ENCODE measurements at regions not wholly inside any gene's neighbourhood (a gene's known extent, or its start where the extent isn't known, plus 50 kb on each side); places are given as distances from the start of the nearest gene placed in this dataset.
"Not testable (repeated sequence)": the region's sequence is repeated elsewhere in the genome, so short reads cannot be mapped to it uniquely, and the experiment has no call there.

- Histone ChIP-seq H3K9me3 (ENCODE audit: control insufficient read depth, low read length) (no peaks in the 10 kb centered on the region), H3K4me3 (ENCODE audit: insufficient read depth in 1 of 2, low read depth in 1 of 2, low read length in 2 of 2) (no peak overlapping the region), H3K23ac (ENCODE audit: low read length in 2 of 2) (no peak overlapping the region), H3K14ac (ENCODE audit: low read length in 2 of 2) (no peak overlapping the region), H2BK15ac (ENCODE audit: low read depth, poor library complexity, severe bottlenecking) (peak overlapping the region; percentile 4), H2BK12ac (ENCODE audit: low read length in 2 of 2) (peak overlapping the region in 1 of 2 experiments; percentile 33), H4K8ac (ENCODE audit: low read length) (no peak overlapping the region), H3K36me3 (ENCODE audit: control insufficient read depth in 1 of 2, insufficient read depth in 2 of 2, low read depth in 1 of 2, low read length in 2 of 2) (no peaks in the 10 kb centered on the region), H2BK120ac (ENCODE audit: low read depth, low read length) (no peak overlapping the region), H3K27me3 (ENCODE audit: control insufficient read depth in 1 of 2, insufficient read depth in 1 of 2, low read length in 2 of 2) (no peaks in the 10 kb centered on the region), H3K4ac (ENCODE audit: low read depth in 1 of 2, low read length in 2 of 2) (no peak overlapping the region), H3K79me1 (replicated peaks; ENCODE audit: low read length, poor library complexity, severe bottlenecking) (no peaks in the 10 kb centered on the region), H2BK5ac (ENCODE audit: low read depth, low read length, poor library complexity, severe bottlenecking) (no peak overlapping the region), H4K91ac (ENCODE audit: low read length) (peak overlapping the region; percentile 44), H3K4me1 (ENCODE audit: control insufficient read depth, insufficient read depth, low read depth, low read length) (peaks cover 19% of the 10 kb centered on the region), H3K4me2 (ENCODE audit: low read length, poor library complexity, severe bottlenecking) (no peak overlapping the region), H2AK5ac (ENCODE audit: low read length, severe bottlenecking) (no peak overlapping the region), H3K27ac (ENCODE audit: low read length, poor library complexity, severe bottlenecking) (no peak overlapping the region), H3K18ac (ENCODE audit: low read depth in 1 of 2, low read length in 2 of 2) (peak overlapping the region in 1 of 2 experiments; percentile 7), H3K9ac (ENCODE audit: low read length) (peak overlapping the region; percentile 88), H2AFZ (ENCODE audit: low read depth, low read length) (no peak overlapping the region)
- WGBS = 80% methylated on average over 6 of the region's 6 CpGs
- DNase-seq = no peak
Measured at GRCh38 chr2:237210763-237211162, 125.1 kb downstream of the COPS8 start.

GRCh38 chr2:237212356-237213279, 126.9 kb downstream of the COPS8 start:
- H2AFZ ChIP-seq (ENCODE audit: low read depth, low read length); H3K79me1 ChIP-seq (replicated peaks; ENCODE audit: low read length, poor library complexity, severe bottlenecking); H3K9me3 ChIP-seq (ENCODE audit: control insufficient read depth, low read length); H2AK5ac ChIP-seq (ENCODE audit: low read length, severe bottlenecking); H3K4me2 ChIP-seq (ENCODE audit: low read length, poor library complexity, severe bottlenecking); H2BK15ac ChIP-seq (ENCODE audit: low read depth, poor library complexity, severe bottlenecking); H2BK5ac ChIP-seq (ENCODE audit: low read depth, low read length, poor library complexity, severe bottlenecking); DNase-seq; H3K27ac ChIP-seq (ENCODE audit: low read length, poor library complexity, severe bottlenecking); H2BK120ac ChIP-seq (ENCODE audit: low read depth, low read length); H3K23ac ChIP-seq (ENCODE audit: low read length in 2 of 2); H3K27me3 ChIP-seq (ENCODE audit: control insufficient read depth in 1 of 2, insufficient read depth in 1 of 2, low read length in 2 of 2); H3K4me3 ChIP-seq (ENCODE audit: insufficient read depth in 1 of 2, low read depth in 1 of 2, low read length in 2 of 2); H3K36me3 ChIP-seq (ENCODE audit: control insufficient read depth in 1 of 2, insufficient read depth in 2 of 2, low read depth in 1 of 2, low read length in 2 of 2): not testable (repeated sequence)
- H3K18ac ChIP-seq (ENCODE audit: low read depth in 1 of 2, low read length in 2 of 2) = peak overlapping the region in 1 of 2 experiments; percentile 68
- peaks cover 16% of the 10 kb centered on the region for H3K4me1 ChIP-seq (ENCODE audit: control insufficient read depth, insufficient read depth, low read depth, low read length)
- H3K14ac ChIP-seq (ENCODE audit: low read length in 2 of 2) = peak overlapping the region in 1 of 2 experiments; percentile 68
- peak overlapping the region; percentile 74 to 84 for H2BK12ac ChIP-seq (ENCODE audit: low read length in 2 of 2)
- peak overlapping the region in 1 of 2 experiments; percentile 54 for H3K4ac ChIP-seq (ENCODE audit: low read depth in 1 of 2, low read length in 2 of 2)
- peak overlapping the region; percentile 71 for H4K91ac ChIP-seq (ENCODE audit: low read length)
- H3K9ac ChIP-seq (ENCODE audit: low read length) = peak overlapping the region; percentile 78
- H4K8ac ChIP-seq (ENCODE audit: low read length) = peak overlapping the region; percentile 41
- WGBS = 97% methylated on average over 9 of the region's 9 CpGs

- Histone ChIP-seq H3K27ac (ENCODE audit: low read length, poor library complexity, severe bottlenecking) (no peak overlapping the region), H3K18ac (ENCODE audit: low read depth in 1 of 2, low read length in 2 of 2) (peak overlapping the region in 1 of 2 experiments; percentile 68), H3K14ac (ENCODE audit: low read length in 2 of 2) (peak overlapping the region in 1 of 2 experiments; percentile 68), H3K79me1 (replicated peaks; ENCODE audit: low read length, poor library complexity, severe bottlenecking) (no peaks in the 10 kb centered on the region), H4K8ac (ENCODE audit: low read length) (no peak overlapping the region), H3K4me2 (ENCODE audit: low read length, poor library complexity, severe bottlenecking) (no peak overlapping the region), H2BK15ac (ENCODE audit: low read depth, poor library complexity, severe bottlenecking) (no peak overlapping the region), H2BK5ac (ENCODE audit: low read depth, low read length, poor library complexity, severe bottlenecking) (no peak overlapping the region), H3K23ac (ENCODE audit: low read length in 2 of 2) (no peak overlapping the region), H3K4me3 (ENCODE audit: insufficient read depth in 1 of 2, low read depth in 1 of 2, low read length in 2 of 2) (peak overlapping the region in 1 of 2 experiments; percentile 17), H4K91ac (ENCODE audit: low read length) (peak overlapping the region; percentile 71), H3K4me1 (ENCODE audit: control insufficient read depth, insufficient read depth, low read depth, low read length) (peaks cover 15% of the 10 kb centered on the region), H3K9me3 (ENCODE audit: control insufficient read depth, low read length) (no peaks in the 10 kb centered on the region), H3K4ac (ENCODE audit: low read depth in 1 of 2, low read length in 2 of 2) (peak overlapping the region; percentile 26 to 54), H2AFZ (ENCODE audit: low read depth, low read length) (no peak overlapping the region), H3K27me3 (ENCODE audit: control insufficient read depth in 1 of 2, insufficient read depth in 1 of 2, low read length in 2 of 2) (no peaks in the 10 kb centered on the region), H3K36me3 (ENCODE audit: control insufficient read depth in 1 of 2, insufficient read depth in 2 of 2, low read depth in 1 of 2, low read length in 2 of 2) (no peaks in the 10 kb centered on the region), H3K9ac (ENCODE audit: low read length) (peak overlapping the region; percentile 78), H2BK12ac (ENCODE audit: low read length in 2 of 2) (peak overlapping the region; percentile 74 to 84), H2BK120ac (ENCODE audit: low read depth, low read length) (no peak overlapping the region), H2AK5ac (ENCODE audit: low read length, severe bottlenecking) (no peak overlapping the region)
- DNase-seq = peak; percentile 86
- WGBS = 54% methylated on average over 8 of the region's 10 CpGs
Measured at GRCh38 chr2:237213315-237214022, 127.8 kb downstream of the COPS8 start.
